Natural killer cell (primary cell): ENCODE measurements at regions not wholly inside any gene's neighbourhood (a gene's known extent, or its start where the extent isn't known, plus 50 kb on each side); places are given as distances from the start of the nearest gene placed in this dataset.

Source experiments
- ATAC-seq, 3 donors: fragments of 150-1000 bp in 2 of 3; fragments of 200-7000 bp in 1 of 3; cut with Tn5 transposase; 1 replicate in 1 of 3; 2 replicates in 2 of 3; pipeline ENCODE4 v1.10.0; 2021; ENCODE audit warnings: mild to moderate bottlenecking in 2 of 3, moderate library complexity in 2 of 3
- DNase-seq, 2 donors: peaks; one replicate each; pipeline versions ENCODE4 v3.0.0 to v3.0.0-alpha.2; 2013 to 2021; ENCODE audit warnings: mixed read lengths in 1 of 2
- H3K27ac ChIP-seq: one replicate; pipeline ENCODE4 v1.5.1; 2013; ENCODE audit warnings: mild to moderate bottlenecking, low read length
- H3K27me3 ChIP-seq: one replicate; pipeline ENCODE4 v1.6.1; 2013; ENCODE audit warnings: low read length; ENCODE audit not compliant: control insufficient read depth, insufficient read depth
- H3K36me3 ChIP-seq: one replicate; pipeline ENCODE4 v1.6.1; 2013; ENCODE audit warnings: low read length; ENCODE audit not compliant: control insufficient read depth, insufficient read depth
- H3K4me1 ChIP-seq: one replicate; pipeline ENCODE4 v1.6.1; 2013; ENCODE audit warnings: low read length; ENCODE audit not compliant: control insufficient read depth, insufficient read depth
- H3K4me3 ChIP-seq: one replicate; pipeline ENCODE4 v1.5.1; 2013; ENCODE audit warnings: low read length
- H3K9me3 ChIP-seq: one replicate; pipeline ENCODE4 v1.6.1; 2013; ENCODE audit warnings: low read length; ENCODE audit not compliant: control insufficient read depth, insufficient read depth
- H3K27ac Mint-ChIP-seq, 2 donors: one replicate each; pipeline ENCODE4 v1.8.0; 2022; ENCODE audit warnings: mild to moderate bottlenecking in 2 of 2, mixed read lengths in 2 of 2, moderate library complexity in 1 of 2
- H3K27me3 Mint-ChIP-seq, 2 donors: one replicate each; pipeline ENCODE4 v1.8.0; 2022; ENCODE audit warnings: low read depth in 2 of 2, mixed read lengths in 2 of 2
- H3K36me3 Mint-ChIP-seq: one replicate; pipeline ENCODE4 v1.8.0; 2022; ENCODE audit warnings: mixed read lengths
- H3K4me1 Mint-ChIP-seq, 2 donors: one replicate each; pipeline ENCODE4 v1.8.0; 2022; ENCODE audit warnings: mixed read lengths in 2 of 2
- H3K4me3 Mint-ChIP-seq: one replicate; pipeline ENCODE4 v1.8.0; 2022; ENCODE audit warnings: mild to moderate bottlenecking, moderate library complexity, mixed read lengths
- H3K9me3 Mint-ChIP-seq, 2 donors: one replicate each; pipeline ENCODE4 v1.8.0; 2022; ENCODE audit warnings: mixed read lengths in 2 of 2
- WGBS: methylation state at CpG from one replicate; pipeline ENCODE4 v1.1.7; 2013; ENCODE audit warnings: missing lambda C conversion rate; ENCODE audit not compliant: insufficient coverage; 5-methylcytosine and 5-hydroxymethylcytosine counted together
- intact Hi-C: fragments of 100-400 bp; cut with micrococcal nuclease; formaldehyde crosslinking; loops from one replicate; pipeline ENCODE4 v1.14.2; 2022
- TF ChIP-seq, protein P1 (sequence below): fragments of 200-600 bp; IDR thresholded peaks from one replicate; pipeline ENCODE4 v1.8.0; 2022; ENCODE audit warnings: antibody characterized with exemption

- Mint-ChIP-seq H3K27me3 (no peaks in the 10 kb centered on the region), H3K9me3 (peaks cover 10 to 13% of the 10 kb centered on the region in 2 donors), H3K36me3 (no peaks in the 10 kb centered on the region), H3K4me3 (no peak overlapping the region), H3K27ac (no peak overlapping the region), H3K4me1 (no peaks in the 10 kb centered on the region)
- ATAC-seq: no peak
- Histone ChIP-seq H3K4me3 (no peak overlapping the region), H3K27ac (no peak overlapping the region), H3K36me3 (no peaks in the 10 kb centered on the region), H3K27me3 (no peaks in the 10 kb centered on the region), H3K4me1 (no peaks in the 10 kb centered on the region), H3K9me3 (no peaks in the 10 kb centered on the region)
- intact Hi-C loops: no loop called here
- TF ChIP-seq, protein P1, sequence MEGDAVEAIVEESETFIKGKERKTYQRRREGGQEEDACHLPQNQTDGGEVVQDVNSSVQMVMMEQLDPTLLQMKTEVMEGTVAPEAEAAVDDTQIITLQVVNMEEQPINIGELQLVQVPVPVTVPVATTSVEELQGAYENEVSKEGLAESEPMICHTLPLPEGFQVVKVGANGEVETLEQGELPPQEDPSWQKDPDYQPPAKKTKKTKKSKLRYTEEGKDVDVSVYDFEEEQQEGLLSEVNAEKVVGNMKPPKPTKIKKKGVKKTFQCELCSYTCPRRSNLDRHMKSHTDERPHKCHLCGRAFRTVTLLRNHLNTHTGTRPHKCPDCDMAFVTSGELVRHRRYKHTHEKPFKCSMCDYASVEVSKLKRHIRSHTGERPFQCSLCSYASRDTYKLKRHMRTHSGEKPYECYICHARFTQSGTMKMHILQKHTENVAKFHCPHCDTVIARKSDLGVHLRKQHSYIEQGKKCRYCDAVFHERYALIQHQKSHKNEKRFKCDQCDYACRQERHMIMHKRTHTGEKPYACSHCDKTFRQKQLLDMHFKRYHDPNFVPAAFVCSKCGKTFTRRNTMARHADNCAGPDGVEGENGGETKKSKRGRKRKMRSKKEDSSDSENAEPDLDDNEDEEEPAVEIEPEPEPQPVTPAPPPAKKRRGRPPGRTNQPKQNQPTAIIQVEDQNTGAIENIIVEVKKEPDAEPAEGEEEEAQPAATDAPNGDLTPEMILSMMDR: no peak
- DNase-seq: no peak
These were observed 70.6 kb downstream of the FSCB start for GRCh38 chr14:44436458-44436857.

- no peaks in the 10 kb centered on the region for H3K27me3 Mint-ChIP-seq
- ATAC-seq: no peak
- Histone ChIP-seq H3K27ac (no peak overlapping the region), H3K9me3 (peaks cover 10% of the 10 kb centered on the region), H3K4me1 (no peaks in the 10 kb centered on the region), H3K27me3 (no peaks in the 10 kb centered on the region), H3K36me3 (no peaks in the 10 kb centered on the region), H3K4me3 (no peak overlapping the region)
- intact Hi-C loops: no loop called here
- H3K36me3 Mint-ChIP-seq: peaks cover 7% of the 10 kb centered on the region
- H3K4me1 Mint-ChIP-seq: no peaks in the 10 kb centered on the region
- H3K9me3 Mint-ChIP-seq: peaks cover 21 to 24% of the 10 kb centered on the region in 2 donors
- no peak for DNase-seq
- no peak overlapping the region for H3K27ac Mint-ChIP-seq
- WGBS: 75% methylated on average over 3 of the region's 3 CpGs
- TF ChIP-seq, protein P1: no peak
- H3K4me3 Mint-ChIP-seq: no peak overlapping the region
These were observed 78.7 kb downstream of the FSCB start for GRCh38 chr14:44428231-44428945.

GRCh38 chr14:44422699-44423098, 84.4 kb downstream of the FSCB start:
- Mint-ChIP-seq H3K9me3 (peaks cover 15 to 29% of the 10 kb centered on the region in 2 donors), H3K4me3 (no peak overlapping the region), H3K27ac (no peak overlapping the region), H3K27me3 (no peaks in the 10 kb centered on the region), H3K4me1 (no peaks in the 10 kb centered on the region), H3K36me3 (peaks cover 7% of the 10 kb centered on the region)
- Histone ChIP-seq H3K4me1 (no peaks in the 10 kb centered on the region), H3K9me3 (no peaks in the 10 kb centered on the region), H3K27me3 (no peaks in the 10 kb centered on the region), H3K27ac (no peak overlapping the region), H3K4me3 (no peak overlapping the region), H3K36me3 (no peaks in the 10 kb centered on the region)
- 84% methylated on average over 4 of the region's 4 CpGs for WGBS
- intact Hi-C loops: no loop called here
- no peak for ATAC-seq
- no peak for DNase-seq
- TF ChIP-seq, protein P1: no peak

GRCh38 chr14:44420226-44420625, 86.9 kb downstream of the FSCB start:
- Histone ChIP-seq H3K36me3 (no peaks in the 10 kb centered on the region), H3K4me3 (no peak overlapping the region), H3K27me3 (no peaks in the 10 kb centered on the region), H3K4me1 (no peaks in the 10 kb centered on the region), H3K27ac (no peak overlapping the region), H3K9me3 (no peaks in the 10 kb centered on the region)
- Mint-ChIP-seq H3K27me3 (no peaks in the 10 kb centered on the region), H3K36me3 (peaks cover 7% of the 10 kb centered on the region), H3K4me3 (no peak overlapping the region), H3K4me1 (no peaks in the 10 kb centered on the region), H3K9me3 (peaks cover 14 to 27% of the 10 kb centered on the region in 2 donors), H3K27ac (no peak overlapping the region)
- no CpG with 5 or more reads among the region's 1 CpG for WGBS
- intact Hi-C loops: no loop called here
- DNase-seq (no peak), ATAC-seq (no peak)
- TF ChIP-seq, protein P1: no peak
